Dermis microvascular lymphatic vessel endothelial cell (primary cell): ENCODE measurements at regions not wholly inside any gene's neighbourhood (a gene's known extent, or its start where the extent isn't known, plus 50 kb on each side); places are given as distances from the start of the nearest gene placed in this dataset.
A peak's percentile ranks its signal among the peaks of the same experiment; 100 is the strongest.
"Not testable (repeated sequence)": the region's sequence is repeated elsewhere in the genome, so short reads cannot be mapped to it uniquely, and the experiment has no call there.

Source experiments
- DNase-seq, 2 donors: peaks; one replicate each; pipeline versions ENCODE4 v3.0.0 to v3.0.0-alpha.2; 2010; ENCODE audit warnings: low read depth in 2 of 2

- DNase-seq: not testable (repeated sequence)
Observed at GRCh38 chr7:106526617-106527016, 134.3 kb downstream of the CCDC71L start.

- DNase-seq: no peak
Observed at GRCh38 chr7:106524690-106525059, 136.3 kb downstream of the CCDC71L start.

- DNase-seq: peak; percentile 95 to 96
Observed at GRCh38 chr7:106523482-106523881, 137.5 kb downstream of the CCDC71L start.

GRCh38 chr7:106522696-106523095 lies 138.3 kb downstream of the CCDC71L start:
- no peak for DNase-seq

- no peak for DNase-seq
Observed at GRCh38 chr7:106521541-106521940, 139.4 kb downstream of the CCDC71L start.

GRCh38 chr7:106520962-106521514 lies 139.9 kb downstream of the CCDC71L start:
- DNase-seq: no peak

GRCh38 chr7:106518967-106519366 lies 142.0 kb downstream of the CCDC71L start:
- DNase-seq: no peak

- DNase-seq: no peak
Observed at GRCh38 chr7:106518239-106518638, 142.7 kb downstream of the CCDC71L start.

GRCh38 chr7:106517508-106517907 lies 143.4 kb downstream of the CCDC71L start:
- DNase-seq: no peak

- peak; percentile 56 to 81 for DNase-seq
Observed at GRCh38 chr7:106515321-106515720, 145.6 kb downstream of the CCDC71L start.

- DNase-seq: no peak
Observed at GRCh38 chr7:106514881-106515280, 146.1 kb downstream of the CCDC71L start.

GRCh38 chr7:106512217-106512616 lies 148.7 kb downstream of the CCDC71L start:
- no peak for DNase-seq

- DNase-seq: no peak
Observed at GRCh38 chr7:106504645-106505044, 156.3 kb downstream of the CCDC71L start.

- DNase-seq: no peak
Observed at GRCh38 chr7:106504207-106504606, 156.8 kb downstream of the CCDC71L start.

GRCh38 chr7:106503626-106504025 lies 157.3 kb downstream of the CCDC71L start:
- no peak for DNase-seq

GRCh38 chr7:106501605-106502580 lies 159.1 kb downstream of the CCDC71L start:
- DNase-seq: no peak

- no peak for DNase-seq
Observed at GRCh38 chr7:106499897-106500296, 161.1 kb downstream of the CCDC71L start.

GRCh38 chr7:106498005-106498404 lies 163.0 kb downstream of the CCDC71L start:
- not testable (repeated sequence) for DNase-seq

GRCh38 chr7:106493041-106493731 lies 167.8 kb downstream of the CCDC71L start:
- DNase-seq: no peak

- DNase-seq: no peak
Observed at GRCh38 chr7:106488465-106488864, 172.5 kb downstream of the CCDC71L start.

- no peak for DNase-seq
Observed at GRCh38 chr7:106487892-106488291, 173.1 kb downstream of the CCDC71L start.

- no peak for DNase-seq
Observed at GRCh38 chr7:106486331-106486730, 174.6 kb downstream of the CCDC71L start.
